HFF-Myc (cell line): ENCODE measurements at regions not wholly inside any gene's neighbourhood (a gene's known extent, or its start where the extent isn't known, plus 50 kb on each side); places are given as distances from the start of the nearest gene placed in this dataset.

Source experiments
- DNase-seq: peaks from one replicate; pipeline ENCODE4 v3.0.0-alpha.2; 2011; ENCODE audit warnings: low read depth; ENCODE audit errors: extremely low read depth
- H3K4me3 ChIP-seq: replicated peaks from 2 replicates; pipeline ENCODE4 v1.5.1; 2011; ENCODE audit warnings: low read depth, mild to moderate bottlenecking, control low read depth, low read length
- CTCF ChIP-seq: IDR thresholded peaks from 2 replicates; pipeline ENCODE4 v1.5.1; 2012; ENCODE audit warnings: mild to moderate bottlenecking, low read depth, low read length, control low read depth; ENCODE audit errors: missing control alignments

GRCh38 chr5:60446917-60447316 is 253.0 kb downstream of the DEPDC1B start:
- H3K4me3 ChIP-seq: no peak overlapping the region
- DNase-seq: no peak
- TF ChIP-seq CTCF: no peak

GRCh38 chr5:60445921-60446320 is 254.0 kb downstream of the DEPDC1B start:
- no peak for DNase-seq
- no peak overlapping the region for H3K4me3 ChIP-seq
- no peak for TF ChIP-seq CTCF

- TF ChIP-seq CTCF: no peak
- no peak overlapping the region for H3K4me3 ChIP-seq
- no peak for DNase-seq
Observed at GRCh38 chr5:60445427-60445826, 254.5 kb downstream of the DEPDC1B start.

GRCh38 chr5:60444661-60445360 is 255.2 kb downstream of the DEPDC1B start:
- no peak for TF ChIP-seq CTCF

GRCh38 chr5:60439552-60439951 is 260.4 kb downstream of the DEPDC1B start:
- no peak for TF ChIP-seq CTCF
- H3K4me3 ChIP-seq: no peak overlapping the region
- DNase-seq: no peak

More at GRCh38 chr5:60444661-60445360, 255.2 kb downstream of the DEPDC1B start:
- H3K4me3 ChIP-seq: no peak overlapping the region
- DNase-seq: no peak

- no peak for TF ChIP-seq CTCF
- DNase-seq: no peak
Observed at GRCh38 chr5:60437308-60437707, 262.7 kb downstream of the DEPDC1B start.

GRCh38 chr5:60436518-60436917 is 263.4 kb downstream of the DEPDC1B start:
- no peak for DNase-seq
- TF ChIP-seq CTCF: no peak
- no peak overlapping the region for H3K4me3 ChIP-seq

More at GRCh38 chr5:60437308-60437707, 262.7 kb downstream of the DEPDC1B start:
- H3K4me3 ChIP-seq: no peak overlapping the region
